Hepatocyte (in vitro differentiated cells): ENCODE measurements at regions not wholly inside any gene's neighbourhood (a gene's known extent, or its start where the extent isn't known, plus 50 kb on each side); places are given as distances from the start of the nearest gene placed in this dataset.
"Not testable (repeated sequence)": the region's sequence is repeated elsewhere in the genome, so short reads cannot be mapped to it uniquely, and the experiment has no call there.

Source experiments
- DNase-seq: peaks from one replicate; pipeline ENCODE4 v3.0.0-alpha.2; 2016; ENCODE audit warnings: low spot score
- H2AFZ ChIP-seq: fragments of 200-600 bp; sonication (generic); 2 replicates; pipeline ENCODE4 v1.6.0; 2016; ENCODE audit warnings: antibody characterized with exemption, mild to moderate bottlenecking
- H3K27ac ChIP-seq: fragments of 200-600 bp; sonication (generic); 2 replicates; pipeline ENCODE4 v1.5.1; 2016; ENCODE audit warnings: mild to moderate bottlenecking
- H3K27me3 ChIP-seq: fragments of 200-600 bp; sonication (generic); 2 replicates; pipeline ENCODE4 v1.6.1; 2016
- H3K36me3 ChIP-seq: fragments of 200-600 bp; sonication (generic); replicated peaks from 2 replicates; pipeline ENCODE4 v1.5.1; 2016; ENCODE audit warnings: low read depth; ENCODE audit not compliant: insufficient read depth
- H3K4me1 ChIP-seq: fragments of 200-600 bp; sonication (generic); 2 replicates; pipeline ENCODE4 v1.5.1; 2016; ENCODE audit warnings: mild to moderate bottlenecking, moderate library complexity; ENCODE audit not compliant: insufficient read depth
- H3K4me2 ChIP-seq: fragments of 200-600 bp; sonication (generic); 2 replicates; pipeline ENCODE4 v1.6.0; 2016
- H3K4me3 ChIP-seq: fragments of 200-600 bp; sonication (generic); 2 replicates; pipeline ENCODE4 v1.5.1; 2016; ENCODE audit warnings: mild to moderate bottlenecking
- H3K79me2 ChIP-seq: fragments of 200-600 bp; sonication (generic); 2 replicates; pipeline ENCODE4 v1.6.0; 2017; ENCODE audit warnings: mild to moderate bottlenecking
- H3K9me2 ChIP-seq: fragments of 200-600 bp; sonication (generic); replicated peaks from 2 replicates; pipeline ENCODE4 v1.6.0; 2017; ENCODE audit warnings: mild to moderate bottlenecking; ENCODE audit not compliant: insufficient read depth
- H3K9me3 ChIP-seq: fragments of 200-600 bp; sonication (generic); 2 replicates; pipeline ENCODE4 v1.5.1; 2016; ENCODE audit warnings: low read depth, mild to moderate bottlenecking
- H4K20me1 ChIP-seq: fragments of 200-600 bp; sonication (generic); 2 replicates; pipeline ENCODE4 v1.6.0; 2016; ENCODE audit warnings: mild to moderate bottlenecking; ENCODE audit not compliant: insufficient read depth, poor library complexity, severe bottlenecking
- CTCF ChIP-seq: fragments of 200-600 bp; sonication (generic); IDR thresholded peaks from 2 replicates; pipeline ENCODE4 v1.5.1; 2016; ENCODE audit warnings: antibody characterized with exemption, mild to moderate bottlenecking; ENCODE audit not compliant: poor library complexity
- EZH2 ChIP-seq: fragments of 200-600 bp; sonication (generic); IDR thresholded peaks from 2 replicates; pipeline ENCODE4 v1.6.1; 2016; ENCODE audit warnings: antibody characterized with exemption, mild to moderate bottlenecking, borderline replicate concordance
- EZH2phosphoT487 ChIP-seq: fragments of 200-600 bp; sonication (generic); IDR thresholded peaks from one replicate; pipeline ENCODE4 v1.6.1; 2018; ENCODE audit warnings: antibody characterized with exemption, mild to moderate bottlenecking, low read depth, moderate library complexity; ENCODE audit not compliant: unreplicated experiment, severe bottlenecking
- WGBS: methylation state at CpG from one replicate; pipeline ENCODE4 v1.1.6; 2016; ENCODE audit warnings: low lambda C conversion rate; ENCODE audit errors: missing lambda C conversion rate; 5-methylcytosine and 5-hydroxymethylcytosine counted together

GRCh38 chr14:37711356-37711830 is 116.0 kb downstream of the TTC6 start:
- Histone ChIP-seq H3K9me2 (no peaks in the 10 kb centered on the region), H3K9me3 (no peaks in the 10 kb centered on the region), H3K27ac (no peak overlapping the region), H2AFZ (no peak overlapping the region), H4K20me1 (no peaks in the 10 kb centered on the region), H3K4me2 (no peak overlapping the region), H3K4me3 (no peak overlapping the region), H3K79me2 (no peaks in the 10 kb centered on the region), H3K27me3 (no peaks in the 10 kb centered on the region), H3K4me1 (no peaks in the 10 kb centered on the region), H3K36me3 (no peaks in the 10 kb centered on the region)
- DNase-seq: no peak
- no peak for TF ChIP-seq CTCF
- no peak for TF ChIP-seq EZH2phosphoT487
- 97% methylated on average over 1 of the region's 1 CpG for WGBS

- Histone ChIP-seq H3K27me3 (no peaks in the 10 kb centered on the region), H3K27ac (no peak overlapping the region), H2AFZ (no peak overlapping the region), H4K20me1 (no peaks in the 10 kb centered on the region), H3K4me1 (no peaks in the 10 kb centered on the region), H3K79me2 (no peaks in the 10 kb centered on the region), H3K4me3 (no peak overlapping the region), H3K9me3 (no peaks in the 10 kb centered on the region), H3K9me2 (no peaks in the 10 kb centered on the region), H3K4me2 (no peak overlapping the region), H3K36me3 (no peaks in the 10 kb centered on the region)
- TF ChIP-seq EZH2: no peak
- no peak for TF ChIP-seq EZH2phosphoT487
- TF ChIP-seq CTCF: no peak
- 84% methylated on average over 5 of the region's 5 CpGs for WGBS
- peak; percentile 42 for DNase-seq
Measured at GRCh38 chr14:37711831-37712475, 116.5 kb downstream of the TTC6 start.

- not testable (repeated sequence) for H3K9me2 ChIP-seq, H3K9me3 ChIP-seq, H3K36me3 ChIP-seq, H3K27me3 ChIP-seq, DNase-seq, H2AFZ ChIP-seq, H3K4me1 ChIP-seq, H3K79me2 ChIP-seq, H3K27ac ChIP-seq, H3K4me2 ChIP-seq, H3K4me3 ChIP-seq, H4K20me1 ChIP-seq
- WGBS: 92% methylated on average over 3 of the region's 3 CpGs
Measured at GRCh38 chr14:37712476-37712860, 117.0 kb downstream of the TTC6 start.

GRCh38 chr14:37712976-37713431 is 117.6 kb downstream of the TTC6 start:
- Histone ChIP-seq H3K9me3 (no peaks in the 10 kb centered on the region), H3K4me3 (no peak overlapping the region), H3K36me3 (no peaks in the 10 kb centered on the region), H3K4me1 (no peaks in the 10 kb centered on the region), H4K20me1 (no peaks in the 10 kb centered on the region), H3K4me2 (no peak overlapping the region), H2AFZ (no peak overlapping the region), H3K9me2 (no peaks in the 10 kb centered on the region), H3K27me3 (no peaks in the 10 kb centered on the region), H3K27ac (no peak overlapping the region), H3K79me2 (no peaks in the 10 kb centered on the region)
- DNase-seq: no peak
- WGBS: 87% methylated on average over 3 of the region's 3 CpGs
- TF ChIP-seq CTCF (no peak), EZH2phosphoT487 (no peak), EZH2 (no peak)
